GM12872 (cell line): ENCODE measurements at regions not wholly inside any gene's neighbourhood (a gene's known extent, or its start where the extent isn't known, plus 50 kb on each side); places are given as distances from the start of the nearest gene placed in this dataset.

Experiments
- TF ChIP-seq, protein P1 (sequence below): IDR thresholded peaks from 3 replicates; pipeline ENCODE4 v1.5.1; 2011; ENCODE audit warnings: low read depth, mild to moderate bottlenecking, low read length, moderate library complexity; ENCODE audit not compliant: insufficient read depth

DNA sequence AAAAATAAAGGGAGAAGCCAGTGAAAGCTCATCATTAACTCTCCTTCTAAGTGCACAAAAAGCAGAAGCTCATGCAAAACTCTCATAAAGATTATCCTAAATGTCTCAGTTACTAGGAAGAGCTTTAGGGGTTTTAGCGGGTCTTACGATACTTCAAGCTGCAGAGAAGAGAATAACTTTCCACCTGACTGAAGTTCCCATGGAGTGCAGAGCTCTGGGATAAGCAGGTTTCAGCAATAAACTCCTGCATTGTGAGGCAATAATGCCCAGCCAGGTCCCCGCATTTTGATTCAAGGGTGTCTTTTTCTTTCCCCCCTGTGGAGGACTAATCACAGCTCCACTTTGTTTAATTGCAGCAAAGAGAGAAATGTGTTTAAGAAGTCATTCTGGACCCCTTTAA lies 241.9 kb upstream of the SP8 start:
- TF ChIP-seq, protein P1, sequence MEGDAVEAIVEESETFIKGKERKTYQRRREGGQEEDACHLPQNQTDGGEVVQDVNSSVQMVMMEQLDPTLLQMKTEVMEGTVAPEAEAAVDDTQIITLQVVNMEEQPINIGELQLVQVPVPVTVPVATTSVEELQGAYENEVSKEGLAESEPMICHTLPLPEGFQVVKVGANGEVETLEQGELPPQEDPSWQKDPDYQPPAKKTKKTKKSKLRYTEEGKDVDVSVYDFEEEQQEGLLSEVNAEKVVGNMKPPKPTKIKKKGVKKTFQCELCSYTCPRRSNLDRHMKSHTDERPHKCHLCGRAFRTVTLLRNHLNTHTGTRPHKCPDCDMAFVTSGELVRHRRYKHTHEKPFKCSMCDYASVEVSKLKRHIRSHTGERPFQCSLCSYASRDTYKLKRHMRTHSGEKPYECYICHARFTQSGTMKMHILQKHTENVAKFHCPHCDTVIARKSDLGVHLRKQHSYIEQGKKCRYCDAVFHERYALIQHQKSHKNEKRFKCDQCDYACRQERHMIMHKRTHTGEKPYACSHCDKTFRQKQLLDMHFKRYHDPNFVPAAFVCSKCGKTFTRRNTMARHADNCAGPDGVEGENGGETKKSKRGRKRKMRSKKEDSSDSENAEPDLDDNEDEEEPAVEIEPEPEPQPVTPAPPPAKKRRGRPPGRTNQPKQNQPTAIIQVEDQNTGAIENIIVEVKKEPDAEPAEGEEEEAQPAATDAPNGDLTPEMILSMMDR, result no peak

DNA sequence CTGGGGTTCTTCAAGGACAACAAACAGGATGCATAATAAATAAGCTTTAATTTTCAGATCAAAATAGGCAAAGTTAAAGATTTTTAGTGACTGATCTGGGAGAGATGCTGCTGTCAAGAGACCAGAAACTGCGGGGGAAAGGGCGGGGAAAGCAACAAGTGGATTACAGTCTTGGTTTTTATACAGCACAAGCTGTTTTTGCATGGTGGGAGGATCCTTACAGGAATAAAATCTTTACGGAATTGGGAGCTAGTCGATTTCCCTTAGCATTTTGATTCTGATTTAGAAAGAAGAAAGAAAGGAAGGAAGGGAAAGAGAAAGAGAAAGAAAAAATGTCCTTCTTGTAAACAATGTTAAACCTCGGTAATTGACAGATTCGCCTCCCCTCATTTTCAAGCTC lies 242.3 kb upstream of the SP8 start:
- TF ChIP-seq, protein P1, result no peak

DNA sequence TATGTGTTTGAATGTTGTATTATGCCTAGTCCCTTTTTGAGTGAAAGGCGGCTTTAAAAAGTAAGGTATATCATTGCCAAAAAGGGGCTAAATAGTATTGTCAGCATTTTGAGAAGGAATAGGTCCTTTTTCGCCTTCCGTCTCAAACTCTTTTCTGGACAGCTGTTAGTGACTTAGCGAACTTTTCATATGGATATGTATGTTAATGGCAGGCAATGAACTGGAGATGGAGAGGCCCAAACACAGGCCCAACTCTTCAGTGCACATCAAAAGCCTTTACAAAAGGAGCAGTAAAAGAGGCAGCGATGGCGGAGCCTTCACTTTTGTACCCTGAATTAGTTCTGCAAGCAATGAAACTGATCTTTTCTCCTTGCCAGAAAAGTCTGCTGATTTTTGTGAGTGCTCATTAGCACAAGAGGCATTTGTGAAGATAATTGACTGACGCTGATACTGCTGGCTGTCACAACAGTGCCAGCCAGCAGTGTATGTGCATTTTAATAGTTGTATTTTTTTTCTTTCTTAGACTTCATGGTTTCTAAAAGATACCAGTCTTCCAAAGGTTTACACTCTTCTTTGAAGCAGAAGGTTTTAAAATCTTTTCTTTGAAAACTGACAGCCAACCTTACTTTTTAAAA lies 243.7 kb upstream of the SP8 start:
- TF ChIP-seq, protein P1, result no peak

DNA sequence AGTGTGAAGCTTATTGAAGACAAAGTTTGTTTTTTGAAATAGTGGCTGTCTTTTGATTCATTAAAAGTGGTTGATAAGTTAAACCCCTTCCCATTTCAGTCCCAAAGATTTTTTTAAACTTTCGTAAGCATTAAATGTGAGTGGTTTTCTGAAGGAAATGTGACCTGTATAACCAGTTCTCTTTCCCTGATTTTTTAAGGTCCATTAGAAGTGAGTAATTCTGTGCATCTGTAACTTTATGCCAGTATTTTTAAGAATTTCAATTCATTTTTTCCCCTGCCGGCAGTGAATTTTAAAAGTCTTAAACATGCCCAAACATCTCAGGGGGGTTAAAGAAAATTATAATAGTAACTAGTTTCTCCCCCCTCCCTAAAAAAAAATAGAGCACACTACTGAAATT lies 254.6 kb upstream of the SP8 start:
- TF ChIP-seq, protein P1, result no peak

DNA sequence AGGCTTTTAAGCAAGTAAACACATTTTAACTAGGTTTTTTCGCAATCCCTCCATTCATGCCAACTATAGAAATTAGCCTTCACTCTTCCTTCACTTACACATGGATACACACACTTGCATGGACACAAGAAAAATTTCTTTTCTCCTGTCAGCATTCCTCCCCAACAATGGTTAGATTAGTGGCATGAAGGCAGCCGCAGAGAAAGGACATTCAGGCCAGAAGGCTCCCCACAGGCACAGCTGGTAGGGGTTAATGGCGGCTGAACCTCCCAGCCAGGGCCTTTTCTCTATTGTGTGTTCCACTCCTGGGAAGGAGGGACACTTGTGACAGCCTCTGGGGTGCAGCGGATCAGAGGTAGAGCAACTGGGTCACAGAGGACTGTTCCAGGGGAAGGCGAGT lies 255.0 kb upstream of the SP8 start:
- TF ChIP-seq, protein P1, result no peak

DNA sequence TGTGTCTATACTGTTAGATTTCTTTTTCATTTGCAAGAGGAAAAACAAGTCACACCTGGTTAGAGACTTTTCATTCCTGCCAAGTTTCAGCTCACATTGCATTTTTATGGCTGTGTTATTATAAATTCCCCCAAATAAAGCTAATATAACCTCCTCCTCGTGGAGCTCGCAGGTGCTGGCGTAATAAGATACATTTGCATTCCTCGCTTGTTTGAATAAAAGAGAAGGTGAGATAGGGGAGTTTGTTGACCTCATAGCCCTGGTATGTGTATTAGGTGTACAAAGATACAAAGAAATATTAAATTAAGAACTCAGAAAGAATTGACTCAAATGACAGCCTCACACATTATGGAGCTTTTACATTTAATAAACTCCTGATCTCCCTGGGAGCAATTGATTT lies 257.7 kb upstream of the SP8 start:
- TF ChIP-seq, protein P1, result no peak

DNA sequence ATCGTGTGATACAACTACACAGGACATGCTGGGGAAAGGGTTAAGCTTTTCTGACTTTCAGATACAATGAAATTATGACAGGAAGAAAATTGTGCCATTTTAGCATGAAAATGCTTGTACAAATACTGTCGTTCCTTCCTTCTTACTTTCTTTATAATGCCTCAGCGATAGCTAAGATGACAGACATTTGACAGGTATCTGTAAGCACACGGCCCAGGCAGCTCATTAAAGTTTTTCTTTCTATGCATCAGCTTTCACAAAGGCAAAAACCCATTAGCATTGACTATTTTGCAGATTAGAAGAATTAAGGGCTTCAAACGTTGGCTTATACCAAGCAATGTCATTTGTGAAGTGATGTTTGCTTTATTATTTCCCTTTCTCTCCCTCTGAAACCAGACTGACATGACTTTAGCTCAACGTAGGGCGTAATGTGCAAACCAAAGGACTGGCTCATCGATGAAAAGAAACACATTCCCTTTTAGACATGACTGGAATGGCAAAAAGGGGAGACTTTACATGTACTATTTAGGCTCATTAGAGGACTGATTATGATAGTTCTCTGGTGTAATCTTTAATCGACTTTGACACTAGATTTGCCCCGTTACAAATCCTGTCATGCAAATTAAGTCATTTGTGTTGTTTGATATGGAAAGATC lies 258.4 kb upstream of the SP8 start:
- TF ChIP-seq, protein P1, result no peak

DNA sequence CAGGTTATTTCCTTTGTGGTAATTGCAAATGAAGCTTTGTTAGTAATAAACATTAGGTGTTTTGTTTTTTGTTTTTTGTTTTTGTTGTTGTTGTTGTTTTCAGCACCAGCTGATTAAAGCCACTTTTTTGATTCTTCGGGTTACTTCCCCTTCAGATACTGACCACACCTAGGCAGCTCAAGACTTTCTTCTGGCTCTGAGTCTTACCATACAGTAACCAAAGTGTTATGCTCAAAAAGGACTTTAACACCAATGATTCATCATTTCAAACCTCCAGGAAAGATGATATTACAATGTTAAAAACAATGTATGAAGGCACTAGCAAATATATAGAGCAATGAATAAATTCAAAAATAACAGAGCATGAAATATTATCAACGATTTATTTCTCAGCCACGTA lies 265.2 kb upstream of the SP8 start:
- TF ChIP-seq, protein P1, result no peak
